Stimulated activated CD4-positive, alpha-beta T cell treated with anti-CD3 and anti-CD28 coated beads, Interleukin-15, amount 100 ng/mL, for 24 hours (primary cell): ENCODE measurements at regions not wholly inside any gene's neighbourhood (a gene's known extent, or its start where the extent isn't known, plus 50 kb on each side); places are given as distances from the start of the nearest gene placed in this dataset.

Source experiments
- DNase-seq: peaks from one replicate; pipeline ENCODE4 v3.0.0-alpha.2; 2020

DNA sequence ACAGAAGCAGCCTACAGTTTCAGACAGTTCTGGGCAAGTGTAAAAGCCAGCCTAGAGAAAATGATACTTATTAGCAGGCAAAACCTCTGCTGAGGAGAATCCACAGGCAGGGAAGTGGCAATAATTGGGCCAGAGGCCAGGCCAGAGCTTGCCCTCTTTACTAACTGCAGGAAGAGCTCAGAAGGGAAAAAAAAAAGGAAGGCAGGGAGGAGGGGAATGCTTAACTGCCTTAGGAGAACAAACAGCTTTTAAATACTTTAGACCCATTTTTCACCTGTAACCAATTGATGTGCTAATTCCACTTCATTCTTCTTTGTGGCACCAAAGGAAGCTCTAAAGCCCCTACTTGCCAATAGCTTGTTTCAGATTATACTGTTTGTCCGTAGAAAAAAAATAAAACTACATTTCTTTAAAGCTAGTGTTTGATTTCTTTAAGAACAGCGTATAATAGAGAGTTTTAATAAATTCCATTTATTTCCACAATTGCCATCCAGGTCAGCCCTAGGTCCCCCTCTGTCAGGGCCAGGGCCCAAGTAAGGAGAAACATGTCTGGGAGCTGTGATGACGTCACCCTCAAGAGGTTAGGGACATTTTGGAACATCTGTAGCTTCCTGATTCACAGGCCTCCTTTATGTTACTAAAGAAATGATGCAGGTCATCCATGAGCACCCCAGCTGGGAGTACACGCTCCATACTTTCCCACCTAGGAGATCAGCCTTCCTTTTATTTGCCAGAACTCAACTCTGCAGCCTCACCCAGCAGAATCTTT lies 384.3 kb downstream of the CDC5L start:
- no peak for DNase-seq

DNA sequence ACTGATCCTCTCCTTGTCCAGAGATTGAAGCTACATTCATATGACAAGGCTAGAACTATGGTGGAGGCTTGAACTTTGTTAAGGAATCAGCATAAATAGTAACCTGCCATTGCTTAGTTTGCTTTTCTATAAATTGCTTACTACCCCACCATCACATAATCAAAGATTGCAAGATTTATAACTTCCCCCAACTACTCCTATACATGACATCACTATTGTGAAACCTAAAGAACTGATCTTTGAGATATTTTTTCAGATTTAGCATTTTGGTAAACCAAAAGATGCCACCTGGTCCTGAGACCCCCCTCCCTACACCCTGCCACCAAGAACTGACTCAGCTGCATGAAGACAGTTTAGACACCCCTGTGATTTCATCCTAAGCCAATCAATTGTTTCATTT lies 385.3 kb downstream of the CDC5L start:
- no peak for DNase-seq

DNA sequence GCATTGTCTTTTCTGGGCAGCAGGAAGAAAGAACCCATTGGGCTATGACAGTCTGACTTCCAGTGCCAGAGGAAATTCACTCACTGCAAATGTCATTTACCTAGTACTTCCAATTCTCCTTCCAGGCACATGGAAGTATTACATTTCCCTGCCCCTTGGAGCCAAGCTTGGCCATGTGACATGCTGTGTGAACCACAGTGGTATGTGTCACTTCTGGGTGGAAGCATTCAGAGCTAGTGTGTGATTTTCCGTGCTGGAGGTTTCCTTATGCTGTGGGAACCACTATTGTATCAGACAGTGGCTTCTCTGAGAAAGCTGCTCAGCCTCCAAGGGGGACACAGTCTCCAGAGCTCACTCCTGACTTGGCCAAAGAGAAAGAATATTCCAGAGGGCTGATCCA lies 387.6 kb downstream of the CDC5L start:
- no peak for DNase-seq

- DNase-seq = no peak
Observed at GRCh38 chr6:44776344-44776743, 388.8 kb downstream of the CDC5L start.

DNA sequence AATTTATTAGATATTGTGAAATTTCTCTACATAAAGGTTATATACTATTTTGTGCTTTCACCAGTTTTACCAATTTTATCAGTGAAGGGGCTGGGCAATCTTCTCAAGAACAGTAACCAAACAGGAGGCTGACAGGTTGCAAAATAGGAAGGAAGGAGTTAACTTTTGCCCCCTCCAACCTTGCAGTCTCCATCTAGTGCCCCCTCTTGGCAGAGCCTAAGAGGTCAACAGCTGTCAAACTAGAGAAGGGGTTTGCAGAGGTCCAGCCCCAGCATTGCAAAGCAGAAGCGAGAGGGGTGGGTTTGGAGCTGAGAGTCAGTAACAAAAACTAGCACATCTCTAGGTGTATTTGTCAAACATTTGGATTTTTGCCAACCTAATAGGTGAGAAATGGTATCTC lies 391.0 kb downstream of the CDC5L start:
- DNase-seq = no peak
